Lung (tissue), 11 donors: ENCODE measurements at regions not wholly inside any gene's neighbourhood (a gene's known extent, or its start where the extent isn't known, plus 50 kb on each side); places are given as distances from the start of the nearest gene placed in this dataset.

Experiments used
- ATAC-seq: fragments of 200-7000 bp; cut with Tn5 transposase; one replicate; pipeline ENCODE4 v1.9.1; 2020; ENCODE audit warnings: moderate number of reproducible peaks; ENCODE audit not compliant: insufficient read depth, low FRiP score
- DNase-seq, 3 donors: peaks; one replicate each; pipeline ENCODE4 v3.0.0-alpha.2; 2013 to 2017
- H3K27ac ChIP-seq, 2 donors: one replicate each; pipeline ENCODE4 v1.5.1; 2013; ENCODE audit warnings: mild to moderate bottlenecking in 2 of 2, moderate library complexity in 2 of 2, control low read depth in 1 of 2, inconsistent platforms in 1 of 2, low read depth in 1 of 2, low read length in 1 of 2
- H3K27me3 ChIP-seq, 3 donors: one replicate each; pipeline ENCODE4 v1.5.1; 2013; ENCODE audit warnings: low read length in 2 of 3; ENCODE audit not compliant: control insufficient read depth in 3 of 3, insufficient read depth in 3 of 3
- H3K36me3 ChIP-seq, 4 donors: one replicate each; pipeline ENCODE4 v1.5.1; 2013; ENCODE audit warnings: low read length in 4 of 4, mild to moderate bottlenecking in 1 of 4, moderate library complexity in 1 of 4; ENCODE audit not compliant: control insufficient read depth in 4 of 4, insufficient read depth in 4 of 4
- H3K4me1 ChIP-seq, 5 donors: one replicate each; pipeline ENCODE4 v1.5.1; 2013; ENCODE audit warnings: low read length in 5 of 5, mild to moderate bottlenecking in 2 of 5, moderate library complexity in 1 of 5; ENCODE audit not compliant: control insufficient read depth in 5 of 5, insufficient read depth in 5 of 5
- H3K4me3 ChIP-seq: one replicate; pipeline ENCODE4 v1.5.1; 2013; ENCODE audit warnings: mild to moderate bottlenecking, control low read depth, moderate library complexity
- H3K9ac ChIP-seq, 2 donors: one replicate each; pipeline ENCODE4 v1.5.1; 2013; ENCODE audit warnings: low read length in 2 of 2, control low read depth in 1 of 2; ENCODE audit not compliant: insufficient read depth in 1 of 2
- H3K9me3 ChIP-seq, 4 donors: one replicate each; pipeline ENCODE4 v1.5.1; 2013; ENCODE audit warnings: low read length in 3 of 4, mild to moderate bottlenecking in 1 of 4, moderate library complexity in 1 of 4; ENCODE audit not compliant: control insufficient read depth in 4 of 4, insufficient read depth in 3 of 4
- WGBS, 2 donors: extraction: QIAGEN DNeasy Blood & Tissue Kit; methylation state at CpG; one replicate each; pipeline ENCODE4 v1.1.7; 2013; 5-methylcytosine and 5-hydroxymethylcytosine counted together
- TF ChIP-seq, protein P1 (sequence below): IDR thresholded peaks from 2 replicates; pipeline ENCODE4 v1.5.1; 2012; ENCODE audit warnings: mild to moderate bottlenecking; ENCODE audit errors: control extremely low read depth, extremely low read depth
- donor health status: control.
- donor health status: control.
- donor health status: Bipolar disorder and iron deficiency.
- donor health status: healthy.
- donor health status: DM: yes; HTN: yes; CAD: no.

DNA sequence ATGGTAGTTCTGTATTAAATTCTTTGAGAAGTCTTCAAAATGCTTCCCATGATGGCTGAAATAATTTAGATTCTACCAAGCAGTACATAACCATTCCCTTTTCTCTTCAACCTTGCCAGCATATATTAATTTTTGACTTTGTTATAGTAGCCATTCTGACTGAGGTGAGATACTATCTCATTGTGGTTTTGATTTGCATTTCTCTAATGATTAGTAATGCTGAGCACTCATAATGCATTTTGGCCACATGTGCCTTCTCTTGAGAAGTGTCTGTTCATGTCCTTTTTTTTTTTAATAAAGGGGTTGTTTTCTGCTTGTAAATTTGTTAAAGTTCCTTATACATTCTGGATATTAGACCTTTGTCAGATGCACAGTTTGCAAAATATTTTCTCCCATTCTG, 173.9 kb downstream of the CALCRL start:
- H3K27me3 ChIP-seq: no peaks in the 10 kb centered on the region
- no peak overlapping the region for H3K4me3 ChIP-seq
- no peaks in the 10 kb centered on the region for H3K36me3 ChIP-seq
- no peak for DNase-seq
- no peak overlapping the region for H3K9ac ChIP-seq
- TF ChIP-seq, protein P1, sequence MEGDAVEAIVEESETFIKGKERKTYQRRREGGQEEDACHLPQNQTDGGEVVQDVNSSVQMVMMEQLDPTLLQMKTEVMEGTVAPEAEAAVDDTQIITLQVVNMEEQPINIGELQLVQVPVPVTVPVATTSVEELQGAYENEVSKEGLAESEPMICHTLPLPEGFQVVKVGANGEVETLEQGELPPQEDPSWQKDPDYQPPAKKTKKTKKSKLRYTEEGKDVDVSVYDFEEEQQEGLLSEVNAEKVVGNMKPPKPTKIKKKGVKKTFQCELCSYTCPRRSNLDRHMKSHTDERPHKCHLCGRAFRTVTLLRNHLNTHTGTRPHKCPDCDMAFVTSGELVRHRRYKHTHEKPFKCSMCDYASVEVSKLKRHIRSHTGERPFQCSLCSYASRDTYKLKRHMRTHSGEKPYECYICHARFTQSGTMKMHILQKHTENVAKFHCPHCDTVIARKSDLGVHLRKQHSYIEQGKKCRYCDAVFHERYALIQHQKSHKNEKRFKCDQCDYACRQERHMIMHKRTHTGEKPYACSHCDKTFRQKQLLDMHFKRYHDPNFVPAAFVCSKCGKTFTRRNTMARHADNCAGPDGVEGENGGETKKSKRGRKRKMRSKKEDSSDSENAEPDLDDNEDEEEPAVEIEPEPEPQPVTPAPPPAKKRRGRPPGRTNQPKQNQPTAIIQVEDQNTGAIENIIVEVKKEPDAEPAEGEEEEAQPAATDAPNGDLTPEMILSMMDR: no peak
- no peak overlapping the region for H3K27ac ChIP-seq
- no peak for ATAC-seq
- peaks cover 0 to 3% (median 0%) of the 10 kb centered on the region in 5 donors for H3K4me1 ChIP-seq
- peaks cover 0 to 6% (median 2%) of the 10 kb centered on the region in 4 donors for H3K9me3 ChIP-seq

DNA sequence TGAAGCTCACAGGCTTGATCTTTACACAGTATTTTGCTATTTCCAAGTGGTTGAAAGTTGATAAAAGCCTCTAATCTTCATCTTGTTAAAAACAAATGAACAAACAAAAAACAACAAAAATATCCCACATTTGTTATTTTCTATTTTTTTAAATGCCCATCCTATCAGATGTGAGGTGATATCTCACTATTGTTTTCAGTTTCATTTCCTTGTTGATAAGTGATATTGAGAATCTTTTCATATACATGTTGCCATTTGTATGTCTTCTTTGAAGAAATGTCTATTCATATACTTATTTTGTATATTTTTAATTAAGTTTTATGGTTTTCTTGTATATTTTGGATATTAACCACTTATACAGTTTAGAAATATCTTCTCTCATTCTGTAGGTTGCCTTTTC, 175.8 kb downstream of the CALCRL start:
- Histone ChIP-seq H3K36me3 (no peaks in the 10 kb centered on the region), H3K9ac (no peak overlapping the region), H3K4me3 (no peak overlapping the region), H3K9me3 (peaks cover 0 to 5% (median 0%) of the 10 kb centered on the region in 4 donors), H3K27me3 (no peaks in the 10 kb centered on the region), H3K27ac (no peak overlapping the region), H3K4me1 (no peaks in the 10 kb centered on the region)
- TF ChIP-seq, protein P1: no peak
- ATAC-seq (no peak), DNase-seq (no peak)

DNA sequence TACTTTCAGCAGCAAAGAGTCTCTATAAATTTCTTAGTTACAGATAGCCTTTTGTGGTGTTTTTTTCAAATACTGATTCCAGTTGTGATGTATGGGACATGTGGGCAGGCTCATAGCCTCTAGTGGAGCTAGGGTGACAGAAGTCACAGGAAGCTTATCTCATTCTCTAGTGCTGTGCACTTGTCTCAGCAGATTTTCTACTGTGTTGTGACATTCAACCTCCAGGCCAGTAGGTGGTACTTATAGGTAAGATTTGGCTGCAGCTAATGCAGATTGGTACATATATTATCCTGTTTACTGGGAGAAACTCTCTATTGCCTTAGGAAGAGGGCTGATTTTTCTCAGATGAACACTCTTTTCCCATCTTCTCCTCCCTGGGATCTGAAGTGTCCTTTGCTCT, 176.2 kb downstream of the CALCRL start:
- Histone ChIP-seq H3K9ac (no peak overlapping the region), H3K36me3 (no peaks in the 10 kb centered on the region), H3K27me3 (no peaks in the 10 kb centered on the region), H3K9me3 (peaks cover 0 to 3% (median 0%) of the 10 kb centered on the region in 4 donors), H3K4me3 (no peak overlapping the region), H3K4me1 (no peaks in the 10 kb centered on the region), H3K27ac (no peak overlapping the region)
- ATAC-seq: no peak
- no peak for DNase-seq
- TF ChIP-seq, protein P1: no peak

GRCh38 chr2:187266645-187267044, 181.4 kb downstream of the CALCRL start:
- Histone ChIP-seq H3K36me3 (no peaks in the 10 kb centered on the region), H3K27me3 (no peaks in the 10 kb centered on the region), H3K4me3 (no peak overlapping the region), H3K4me1 (peaks cover 0 to 7% (median 0%) of the 10 kb centered on the region in 5 donors), H3K9me3 (no peaks in the 10 kb centered on the region), H3K9ac (no peak overlapping the region), H3K27ac (no peak overlapping the region)
- no peak for ATAC-seq
- TF ChIP-seq, protein P1: no peak
- no peak for DNase-seq
- 70% methylated on average over 4 of the region's 4 CpGs for WGBS, 2 donors
